ENCODE measurements at regions not wholly inside any gene's neighbourhood (a gene's known extent, or its start where the extent isn't known, plus 50 kb on each side); places are given as distances from the start of the nearest gene placed in this dataset.
"Not testable (repeated sequence)": the region's sequence is repeated elsewhere in the genome, so short reads cannot be mapped to it uniquely, and the experiment has no call there.

GRCh38 chr2:8549942-8550341 is 131.9 kb upstream of the ID2 start:
- peaks cover 40% of the 10 kb centered on the region for H3K4me1 Mint-ChIP-seq (ENCODE audit: low read depth)
- no peaks in the 10 kb centered on the region for H3K27me3 Mint-ChIP-seq (ENCODE audit: insufficient read depth)
- H3K27ac Mint-ChIP-seq = no peak overlapping the region
- H3K36me3 Mint-ChIP-seq (ENCODE audit: low read depth) = no peaks in the 10 kb centered on the region
- H3K9me3 Mint-ChIP-seq = no peaks in the 10 kb centered on the region
- intact Hi-C loops (cut with micrococcal nuclease) = no loop called here
- no peak overlapping the region for H3K4me3 Mint-ChIP-seq
- DNase-seq (ENCODE audit: low spot score) = no peak

DNA sequence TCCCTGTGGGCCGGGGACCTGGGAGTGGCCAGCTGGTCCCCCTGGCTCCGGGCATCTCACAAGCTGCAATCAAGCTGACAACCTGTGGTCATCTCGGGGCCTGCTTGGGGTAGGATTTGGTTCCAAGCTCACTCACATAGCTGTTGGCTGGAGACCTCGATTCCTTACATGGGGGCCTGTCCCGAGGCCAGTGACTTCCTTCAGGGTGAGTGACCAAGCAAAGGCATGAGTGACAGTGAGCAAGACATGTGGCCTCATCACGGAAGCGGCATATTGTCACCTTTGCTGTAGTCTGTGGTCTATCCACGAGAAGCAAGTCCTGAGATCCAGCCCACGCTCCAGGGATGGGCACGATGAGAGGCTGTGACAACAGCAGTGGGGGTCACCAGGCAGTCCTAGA is 131.4 kb upstream of the ID2 start:
- H3K27ac Mint-ChIP-seq = no peak overlapping the region
- no peak for DNase-seq (ENCODE audit: low spot score)
- H3K9me3 Mint-ChIP-seq = no peaks in the 10 kb centered on the region

DNA sequence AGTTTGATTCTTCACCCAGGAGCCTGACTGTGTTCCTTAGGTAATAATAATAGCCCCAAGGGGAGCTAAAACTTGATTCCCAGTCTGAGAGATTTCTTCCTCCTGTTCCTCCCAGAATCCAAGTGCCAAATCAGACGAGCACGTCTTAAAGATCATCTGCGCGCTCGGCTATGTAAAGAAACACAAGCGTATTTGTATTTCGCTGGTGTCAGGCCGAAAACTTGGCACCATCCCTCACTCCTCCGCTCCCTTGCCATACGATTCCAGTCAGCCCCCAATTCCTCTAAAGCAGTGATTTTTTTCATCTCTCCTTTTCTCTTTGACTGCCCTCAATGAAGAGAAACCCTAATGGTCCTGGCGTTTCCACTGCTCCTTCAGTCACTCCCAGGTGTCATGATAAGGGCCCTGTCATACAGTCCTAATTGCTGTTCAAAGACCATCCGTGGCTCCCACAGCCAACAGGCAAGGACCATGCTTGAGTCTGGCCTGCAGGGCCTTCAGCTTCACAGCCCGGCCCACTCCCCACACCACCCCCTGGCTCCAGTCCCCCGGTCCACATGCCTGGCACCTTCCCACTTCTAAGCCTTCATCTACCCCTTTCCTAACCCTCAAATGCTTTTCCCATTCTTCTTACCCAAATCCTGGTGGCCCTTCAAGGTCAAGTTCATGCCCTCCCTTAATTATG is 130.8 kb upstream of the ID2 start:
- no peak overlapping the region for H3K27ac Mint-ChIP-seq
- peaks cover 2% of the 10 kb centered on the region for H3K36me3 Mint-ChIP-seq (ENCODE audit: low read depth)
- H3K9me3 Mint-ChIP-seq = no peaks in the 10 kb centered on the region

More for the DNA sequence above, 131.4 kb upstream of the ID2 start:
- intact Hi-C loops (cut with micrococcal nuclease) = no loop called here
- peaks cover 2% of the 10 kb centered on the region for H3K36me3 Mint-ChIP-seq (ENCODE audit: low read depth)
- H3K27me3 Mint-ChIP-seq (ENCODE audit: insufficient read depth) = no peaks in the 10 kb centered on the region
- peaks cover 34% of the 10 kb centered on the region for H3K4me1 Mint-ChIP-seq (ENCODE audit: low read depth)
- H3K4me3 Mint-ChIP-seq = no peak overlapping the region

DNA sequence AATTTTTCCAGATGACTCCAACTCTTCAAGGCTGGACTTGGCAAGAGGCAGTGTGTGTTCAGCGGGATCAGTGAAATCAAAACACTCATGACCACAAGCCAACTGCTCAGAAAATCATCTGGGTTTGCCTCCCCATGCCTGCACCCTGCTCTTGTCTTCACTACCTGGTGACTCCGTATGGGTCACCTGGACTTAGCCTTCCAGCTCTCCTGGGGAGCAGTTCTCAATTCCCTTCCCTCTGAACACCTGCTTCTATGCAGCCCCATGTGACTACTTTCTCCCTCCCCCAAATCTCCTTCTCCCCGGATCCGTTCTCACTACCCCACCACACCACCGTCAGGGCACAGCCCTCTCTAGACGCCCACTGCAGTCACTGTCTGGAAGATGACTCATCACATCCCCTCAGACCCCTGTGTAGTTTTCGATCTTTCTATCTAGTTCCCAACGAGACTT is 130.2 kb upstream of the ID2 start:
- Mint-ChIP-seq H3K4me1 (ENCODE audit: low read depth) (peaks cover 25% of the 10 kb centered on the region), H3K36me3 (ENCODE audit: low read depth) (peaks cover 2% of the 10 kb centered on the region), H3K27ac (peak overlapping the region; percentile 1), H3K9me3 (no peaks in the 10 kb centered on the region), H3K27me3 (ENCODE audit: insufficient read depth) (no peaks in the 10 kb centered on the region), H3K4me3 (no peak overlapping the region)
- DNase-seq (ENCODE audit: low spot score) = no peak
- intact Hi-C loops (cut with micrococcal nuclease) = no loop called here

More for the DNA sequence above, 130.8 kb upstream of the ID2 start:
- H3K4me3 Mint-ChIP-seq = no peak overlapping the region
- peaks cover 30% of the 10 kb centered on the region for H3K4me1 Mint-ChIP-seq (ENCODE audit: low read depth)
- no peaks in the 10 kb centered on the region for H3K27me3 Mint-ChIP-seq (ENCODE audit: insufficient read depth)
- no peak for DNase-seq (ENCODE audit: low spot score)
- intact Hi-C loops (cut with micrococcal nuclease) = no loop called here

GRCh38 chr2:8552293-8552801 is 129.5 kb upstream of the ID2 start:
- intact Hi-C loops (cut with micrococcal nuclease) = no loop called here
- H3K4me3 Mint-ChIP-seq = no peak overlapping the region
- H3K4me1 Mint-ChIP-seq (ENCODE audit: low read depth) = peaks cover 18% of the 10 kb centered on the region
- H3K27ac Mint-ChIP-seq = no peak overlapping the region
- peaks cover 2% of the 10 kb centered on the region for H3K36me3 Mint-ChIP-seq (ENCODE audit: low read depth)
- H3K27me3 Mint-ChIP-seq (ENCODE audit: insufficient read depth) = no peaks in the 10 kb centered on the region
- no peaks in the 10 kb centered on the region for H3K9me3 Mint-ChIP-seq
- DNase-seq (ENCODE audit: low spot score) = no peak

DNA sequence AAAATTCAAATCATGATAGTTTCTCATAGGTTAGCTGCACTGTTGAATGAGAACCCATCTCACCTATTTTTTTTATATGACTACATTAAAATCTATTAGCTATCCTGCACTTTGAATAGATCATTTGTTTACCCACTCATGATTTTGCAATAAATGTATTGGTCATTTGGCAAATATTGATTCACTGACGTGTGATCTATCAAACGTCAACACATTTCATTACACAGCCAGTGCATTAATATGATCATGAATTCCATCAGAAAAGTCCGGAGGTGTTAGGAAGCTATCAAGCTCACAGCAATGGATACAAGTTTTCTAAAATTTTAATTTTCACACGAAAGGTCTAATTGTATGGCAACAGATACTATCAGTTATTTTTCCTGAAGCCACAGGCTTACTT is 128.2 kb upstream of the ID2 start:
- Mint-ChIP-seq H3K36me3 (ENCODE audit: low read depth) (peaks cover 2% of the 10 kb centered on the region), H3K4me3 (no peak overlapping the region), H3K27me3 (ENCODE audit: insufficient read depth) (no peaks in the 10 kb centered on the region), H3K27ac (no peak overlapping the region), H3K4me1 (ENCODE audit: low read depth) (peaks cover 9% of the 10 kb centered on the region), H3K9me3 (peaks cover 5% of the 10 kb centered on the region)
- intact Hi-C loops (cut with micrococcal nuclease) = no loop called here
- no peak for DNase-seq (ENCODE audit: low spot score)

GRCh38 chr2:8554296-8554806 is 127.5 kb upstream of the ID2 start:
- Mint-ChIP-seq H3K27ac (no peak overlapping the region), H3K27me3 (ENCODE audit: insufficient read depth) (no peaks in the 10 kb centered on the region), H3K4me1 (ENCODE audit: low read depth) (peaks cover 9% of the 10 kb centered on the region), H3K36me3 (ENCODE audit: low read depth) (peaks cover 2% of the 10 kb centered on the region), H3K4me3 (no peak overlapping the region), H3K9me3 (peaks cover 13% of the 10 kb centered on the region)
- intact Hi-C loops (cut with micrococcal nuclease) = no loop called here
- DNase-seq (ENCODE audit: low spot score) = no peak

DNA sequence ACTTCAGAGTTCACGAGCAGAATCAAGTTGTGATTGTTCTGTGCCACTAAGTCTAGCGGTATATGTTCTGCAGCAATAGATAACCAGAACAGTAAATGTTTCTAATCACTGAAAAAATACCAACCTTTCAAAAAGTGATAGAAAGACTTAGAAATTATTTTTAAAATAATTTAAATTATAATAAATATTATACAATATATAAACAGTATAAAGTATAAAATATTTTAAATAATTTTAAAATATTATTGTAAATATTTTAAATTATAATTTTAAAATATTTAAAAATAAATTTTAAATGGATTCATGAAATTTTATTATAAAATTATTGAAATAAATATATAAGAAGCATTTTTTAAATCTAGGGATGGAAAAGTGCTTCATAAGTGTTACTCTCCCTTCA is 126.3 kb upstream of the ID2 start:
- no peak for DNase-seq (ENCODE audit: low spot score)
- H3K9me3 Mint-ChIP-seq = peaks cover 23% of the 10 kb centered on the region
- intact Hi-C loops (cut with micrococcal nuclease) = no loop called here
- H3K4me1 Mint-ChIP-seq (ENCODE audit: low read depth) = peaks cover 9% of the 10 kb centered on the region
- peaks cover 2% of the 10 kb centered on the region for H3K36me3 Mint-ChIP-seq (ENCODE audit: low read depth)
- no peak overlapping the region for H3K27ac Mint-ChIP-seq
- no peak overlapping the region for H3K4me3 Mint-ChIP-seq
- no peaks in the 10 kb centered on the region for H3K27me3 Mint-ChIP-seq (ENCODE audit: insufficient read depth)

- peaks cover 6% of the 10 kb centered on the region for H3K36me3 Mint-ChIP-seq (ENCODE audit: low read depth)
Observed at GRCh38 chr2:8558096-8558495, 123.8 kb upstream of the ID2 start.

DNA sequence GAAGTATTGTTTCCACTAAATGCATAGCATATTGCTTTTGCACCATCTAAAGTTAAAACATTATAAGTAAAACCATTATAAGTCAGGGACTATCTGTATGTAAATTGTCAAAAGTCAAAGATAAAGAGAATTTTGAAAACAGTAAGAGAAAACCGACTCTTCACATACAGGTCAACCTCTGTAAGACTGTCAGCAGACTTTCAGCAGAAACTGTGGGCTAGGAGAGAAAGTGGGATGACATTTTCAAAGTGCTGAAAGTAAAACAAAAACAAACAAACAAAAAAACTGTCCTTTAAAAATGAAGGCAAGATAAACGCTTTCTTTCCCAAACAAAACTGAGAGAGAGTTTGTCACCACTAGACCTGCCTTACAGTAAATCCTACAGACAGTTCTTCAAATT is 122.9 kb upstream of the ID2 start:
- no peak for DNase-seq (ENCODE audit: low spot score)
- H3K36me3 Mint-ChIP-seq (ENCODE audit: low read depth) = peaks cover 6% of the 10 kb centered on the region
- H3K27ac Mint-ChIP-seq = no peak overlapping the region
- no peak overlapping the region for H3K4me3 Mint-ChIP-seq
- H3K27me3 Mint-ChIP-seq (ENCODE audit: insufficient read depth) = no peaks in the 10 kb centered on the region
- intact Hi-C loops (cut with micrococcal nuclease) = no loop called here
- peaks cover 38% of the 10 kb centered on the region for H3K9me3 Mint-ChIP-seq
- H3K4me1 Mint-ChIP-seq (ENCODE audit: low read depth) = no peaks in the 10 kb centered on the region

More at GRCh38 chr2:8558096-8558495, 123.8 kb upstream of the ID2 start:
- no peak overlapping the region for H3K4me3 Mint-ChIP-seq
- no peaks in the 10 kb centered on the region for H3K4me1 Mint-ChIP-seq (ENCODE audit: low read depth)
- no peak for DNase-seq (ENCODE audit: low spot score)
- no peaks in the 10 kb centered on the region for H3K27me3 Mint-ChIP-seq (ENCODE audit: insufficient read depth)
- intact Hi-C loops (cut with micrococcal nuclease) = no loop called here
- H3K9me3 Mint-ChIP-seq = peaks cover 38% of the 10 kb centered on the region
- H3K27ac Mint-ChIP-seq = no peak overlapping the region

- intact Hi-C loops (cut with micrococcal nuclease) = no loop called here
- no peak for DNase-seq (ENCODE audit: low spot score)
- H3K27ac Mint-ChIP-seq = no peak overlapping the region
- peaks cover 6% of the 10 kb centered on the region for H3K36me3 Mint-ChIP-seq (ENCODE audit: low read depth)
- no peaks in the 10 kb centered on the region for H3K4me1 Mint-ChIP-seq (ENCODE audit: low read depth)
- no peak overlapping the region for H3K4me3 Mint-ChIP-seq
- peaks cover 38% of the 10 kb centered on the region for H3K9me3 Mint-ChIP-seq
- no peaks in the 10 kb centered on the region for H3K27me3 Mint-ChIP-seq (ENCODE audit: insufficient read depth)
Observed at GRCh38 chr2:8559805-8560204, 122.1 kb upstream of the ID2 start.

- intact Hi-C loops (cut with micrococcal nuclease); H3K27me3 Mint-ChIP-seq (ENCODE audit: insufficient read depth); DNase-seq (ENCODE audit: low spot score): not testable (repeated sequence)
Observed at GRCh38 chr2:8561692-8562091, 120.2 kb upstream of the ID2 start.

DNA sequence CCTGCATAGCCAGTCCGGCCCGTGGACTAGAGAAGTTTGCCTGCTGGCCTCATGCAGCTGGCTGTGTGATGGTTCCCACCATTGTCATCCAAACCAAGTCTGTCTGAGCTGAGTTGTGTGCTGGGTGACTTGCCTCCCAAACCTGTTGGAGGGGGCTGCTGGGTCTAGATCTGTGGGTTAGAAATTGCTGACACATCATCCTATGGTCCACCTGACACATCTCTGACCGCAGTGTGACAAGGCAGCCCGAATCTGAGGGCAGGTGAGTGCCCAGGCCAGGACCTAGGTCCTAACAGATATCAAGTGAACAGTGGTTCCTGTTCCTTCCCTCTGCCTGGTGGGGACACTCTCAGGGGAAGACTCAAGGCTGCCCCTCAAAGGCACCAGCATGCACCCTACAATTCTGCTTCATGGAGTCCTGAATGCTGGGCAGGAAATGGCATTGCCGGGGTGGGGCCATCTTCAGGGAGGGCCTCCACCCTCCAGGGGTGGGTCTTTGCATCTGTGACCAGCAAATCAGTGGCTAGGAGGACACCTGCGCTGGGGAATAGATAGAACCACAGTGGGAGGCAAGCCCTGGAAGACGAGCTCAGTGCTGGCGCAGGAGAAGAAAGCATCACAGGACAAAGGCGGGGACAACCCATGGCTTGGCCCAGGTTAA is 117.9 kb upstream of the ID2 start:
- peaks cover 30% of the 10 kb centered on the region for H3K9me3 Mint-ChIP-seq
- no peak for DNase-seq (ENCODE audit: low spot score)
- no peak overlapping the region for H3K27ac Mint-ChIP-seq
- H3K4me1 Mint-ChIP-seq (ENCODE audit: low read depth) = no peaks in the 10 kb centered on the region
- peaks cover 3% of the 10 kb centered on the region for H3K27me3 Mint-ChIP-seq (ENCODE audit: insufficient read depth)
- H3K4me3 Mint-ChIP-seq = no peak overlapping the region
- peaks cover 4% of the 10 kb centered on the region for H3K36me3 Mint-ChIP-seq (ENCODE audit: low read depth)
- intact Hi-C loops (cut with micrococcal nuclease) = no loop called here

More at GRCh38 chr2:8561692-8562091, 120.2 kb upstream of the ID2 start:
- peaks cover 38% of the 10 kb centered on the region for H3K9me3 Mint-ChIP-seq
- H3K27ac Mint-ChIP-seq; H3K4me1 Mint-ChIP-seq (ENCODE audit: low read depth); H3K4me3 Mint-ChIP-seq; H3K36me3 Mint-ChIP-seq (ENCODE audit: low read depth): not testable (repeated sequence)

Data from activated T-helper 1 cell treated with anti-CD3 and anti-CD28 coated beads, Interleukin-12 subunit alpha, Interleukin-12 subunit beta, Interleukin-2, Interleukin-4 antibody, amounts not matched to agents 30 ng/mL and 10 ng/mL and 1 ng/mL, durations not matched to agents 14 hours and 24 hours and 36 hours (primary cell).